ENCODE measurements at regions not wholly inside any gene's neighbourhood (a gene's known extent, or its start where the extent isn't known, plus 50 kb on each side); places are given as distances from the start of the nearest gene placed in this dataset.

GRCh38 chr2:216776066-216776850 lies 80.9 kb upstream of the IGFBP5 start:
- H3K9me3 ChIP-seq (ENCODE audit: low read length) = no peaks in the 10 kb centered on the region
- ChIA-PET POLR2A (no interaction called here), CTCF (ENCODE audit: unreplicated experiment) (no interaction called here)
- no peak for DNase-seq (ENCODE audit: low spot score)
- H3K9me2 ChIP-seq (ENCODE audit: insufficient read depth, low read length) = no peaks in the 10 kb centered on the region
- no peaks in the 10 kb centered on the region for H3K79me2 ChIP-seq (ENCODE audit: insufficient read depth, low read depth, low read length)
- intact Hi-C loops (cut with micrococcal nuclease; ENCODE audit: unreplicated experiment) = no loop called here
- no TSS peak for BruUV-seq (replicated peaks)
- TF ChIP-seq EZH2phosphoT487 (IDR thresholded peaks at IDR 0.05; ENCODE audit: borderline replicate concordance, low read depth, low read length) (no peak), CTCF (conservative IDR thresholded peaks at IDR 0.05; ENCODE audit: low read length) (no peak)
- H3K4me1 ChIP-seq (ENCODE audit: insufficient read depth, low read length, poor library complexity, severe bottlenecking) = no peaks in the 10 kb centered on the region
- H4K20me1 ChIP-seq (ENCODE audit: insufficient read depth, low read length) = no peaks in the 10 kb centered on the region
- H3K4me2 ChIP-seq (ENCODE audit: low read length) = no peak overlapping the region
- no peak overlapping the region for H3K27ac ChIP-seq (ENCODE audit: low read depth, low read length, poor library complexity, severe bottlenecking)
- no peak overlapping the region for H2AFZ ChIP-seq (ENCODE audit: low read length)
- H3K36me3 ChIP-seq (ENCODE audit: insufficient read depth, low read length) = no peaks in the 10 kb centered on the region
- H3K4me3 ChIP-seq (ENCODE audit: low read depth, low read length, poor library complexity, severe bottlenecking) = no peak overlapping the region

- Histone ChIP-seq H3K4me3 (ENCODE audit: low read depth, low read length, poor library complexity, severe bottlenecking) (no peak overlapping the region), H2AFZ (ENCODE audit: low read length) (no peak overlapping the region), H4K20me1 (ENCODE audit: insufficient read depth, low read length) (no peaks in the 10 kb centered on the region), H3K79me2 (ENCODE audit: insufficient read depth, low read depth, low read length) (no peaks in the 10 kb centered on the region), H3K4me1 (ENCODE audit: insufficient read depth, low read length, poor library complexity, severe bottlenecking) (no peaks in the 10 kb centered on the region), H3K4me2 (ENCODE audit: low read length) (no peak overlapping the region), H3K9me3 (ENCODE audit: low read length) (no peaks in the 10 kb centered on the region), H3K36me3 (ENCODE audit: insufficient read depth, low read length) (no peaks in the 10 kb centered on the region), H3K9me2 (ENCODE audit: insufficient read depth, low read length) (no peaks in the 10 kb centered on the region), H3K27ac (ENCODE audit: low read depth, low read length, poor library complexity, severe bottlenecking) (no peak overlapping the region)
- CTCF ChIA-PET (ENCODE audit: unreplicated experiment) = no interaction called here
- intact Hi-C loops (cut with micrococcal nuclease; ENCODE audit: unreplicated experiment) = no loop called here
- TF ChIP-seq CTCF (conservative IDR thresholded peaks at IDR 0.05; ENCODE audit: low read length) = no peak
- no peak for TF ChIP-seq EZH2phosphoT487 (IDR thresholded peaks at IDR 0.05; ENCODE audit: borderline replicate concordance, low read depth, low read length)
- no TSS peak for BruUV-seq (replicated peaks)
- POLR2A ChIA-PET = no interaction called here
- no peak for DNase-seq (ENCODE audit: low spot score)
Observed at GRCh38 chr2:216775043-216775453, 79.7 kb upstream of the IGFBP5 start.

GRCh38 chr2:216774620-216775019 lies 79.3 kb upstream of the IGFBP5 start:
- no peak overlapping the region for H3K4me2 ChIP-seq (ENCODE audit: low read length)
- intact Hi-C loops (cut with micrococcal nuclease; ENCODE audit: unreplicated experiment) = no loop called here
- DNase-seq (ENCODE audit: low spot score) = no peak
- H3K9me2 ChIP-seq (ENCODE audit: insufficient read depth, low read length) = no peaks in the 10 kb centered on the region
- ChIA-PET POLR2A (no interaction called here), CTCF (ENCODE audit: unreplicated experiment) (no interaction called here)
- no peak overlapping the region for H3K4me3 ChIP-seq (ENCODE audit: low read depth, low read length, poor library complexity, severe bottlenecking)
- no peak overlapping the region for H2AFZ ChIP-seq (ENCODE audit: low read length)
- H4K20me1 ChIP-seq (ENCODE audit: insufficient read depth, low read length) = no peaks in the 10 kb centered on the region
- no TSS peak for BruUV-seq (replicated peaks)
- TF ChIP-seq EZH2phosphoT487 (IDR thresholded peaks at IDR 0.05; ENCODE audit: borderline replicate concordance, low read depth, low read length) (no peak), CTCF (conservative IDR thresholded peaks at IDR 0.05; ENCODE audit: low read length) (no peak)
- H3K27ac ChIP-seq (ENCODE audit: low read depth, low read length, poor library complexity, severe bottlenecking) = no peak overlapping the region
- H3K79me2 ChIP-seq (ENCODE audit: insufficient read depth, low read depth, low read length) = no peaks in the 10 kb centered on the region
- no peaks in the 10 kb centered on the region for H3K4me1 ChIP-seq (ENCODE audit: insufficient read depth, low read length, poor library complexity, severe bottlenecking)
- H3K36me3 ChIP-seq (ENCODE audit: insufficient read depth, low read length) = no peaks in the 10 kb centered on the region
- H3K9me3 ChIP-seq (ENCODE audit: low read length) = no peaks in the 10 kb centered on the region
